22Rv1 (cell line): ENCODE measurements at regions not wholly inside any gene's neighbourhood (a gene's known extent, or its start where the extent isn't known, plus 50 kb on each side); places are given as distances from the start of the nearest gene placed in this dataset.
"Not testable (repeated sequence)": the region's sequence is repeated elsewhere in the genome, so short reads cannot be mapped to it uniquely, and the experiment has no call there.

Experiments
- CTCF ChIP-seq: fragments of 450-650 bp; IDR thresholded peaks from 2 replicates; pipeline ENCODE4 v1.5.1; 2017; ENCODE audit warnings: mild to moderate bottlenecking
- ZFX ChIP-seq: fragments of 450-650 bp; IDR thresholded peaks from 2 replicates; pipeline ENCODE4 v1.6.1; 2017; ENCODE audit warnings: antibody characterized with exemption, borderline replicate concordance

- not testable (repeated sequence) for TF ChIP-seq CTCF, ZFX
Observed at GRCh38 chrY:17484763-17485162, 395.3 kb downstream of the CDY2B start.
